HepG2 (cell line): ENCODE measurements at regions not wholly inside any gene's neighbourhood (a gene's known extent, or its start where the extent isn't known, plus 50 kb on each side); places are given as distances from the start of the nearest gene placed in this dataset.

Source experiments
- ARNTL ChIP-seq: sonication (generic); formaldehyde crosslinking; IDR thresholded peaks from 2 replicates; pipeline ENCODE4 v1.4.0; 2020; ENCODE audit warnings: mild to moderate bottlenecking, missing genetic modification reagents
- ATM ChIP-seq: fragments of 450-650 bp; IDR thresholded peaks from 2 replicates; pipeline ENCODE4 v1.7.1; 2017; ENCODE audit warnings: mild to moderate bottlenecking, borderline replicate concordance
- CEBPG ChIP-seq: IDR thresholded peaks from 2 replicates; pipeline ENCODE4 v1.6.1; 2016
- CENPT ChIP-seq: sonication (generic); formaldehyde crosslinking; IDR thresholded peaks from 2 replicates; pipeline ENCODE4 v1.8.0; 2022; ENCODE audit warnings: low read depth, mild to moderate bottlenecking, moderate library complexity, missing genetic modification reagents
- IKZF4 ChIP-seq: sonication (generic); formaldehyde crosslinking; IDR thresholded peaks from 2 replicates; pipeline ENCODE4 v1.5.1; 2020; ENCODE audit warnings: borderline replicate concordance, mild to moderate bottlenecking, low read depth, missing genetic modification reagents; ENCODE audit errors: not compliant biosample characterization
- MEF2D ChIP-seq: sonication (generic); formaldehyde crosslinking; IDR thresholded peaks from 2 replicates; pipeline ENCODE4 v1.5.1; 2020; ENCODE audit warnings: mild to moderate bottlenecking, missing genetic modification reagents
- PHF8 ChIP-seq: sonication (generic); formaldehyde crosslinking; IDR thresholded peaks from 2 replicates; pipeline ENCODE4 v1.5.0; 2020; ENCODE audit warnings: missing genetic modification reagents
- SALL2 ChIP-seq: sonication (generic); formaldehyde crosslinking; IDR thresholded peaks from 2 replicates; pipeline ENCODE4 v1.8.1; 2023; ENCODE audit warnings: mild to moderate bottlenecking, missing genetic modification reagents, inconsistent platforms
- ZFP91 ChIP-seq: sonication (generic); formaldehyde crosslinking; IDR thresholded peaks from 2 replicates; pipeline ENCODE4 v1.9.0; 2022; ENCODE audit warnings: missing genetic modification reagents, mild to moderate bottlenecking, borderline replicate concordance
- ZMAT3 ChIP-seq: sonication (generic); formaldehyde crosslinking; conservative IDR thresholded peaks from 2 replicates; pipeline ENCODE4 v1.7.0; 2021; ENCODE audit warnings: missing genetic modification reagents
- ZNF317 ChIP-seq: sonication (generic); formaldehyde crosslinking; IDR thresholded peaks from 2 replicates; pipeline ENCODE4 v1.5.0; 2020; ENCODE audit warnings: mild to moderate bottlenecking, missing genetic modification reagents
- ZNF441 ChIP-seq: sonication (generic); formaldehyde crosslinking; IDR thresholded peaks from 2 replicates; pipeline ENCODE4 v1.7.0; 2021; ENCODE audit warnings: missing genetic modification reagents, borderline replicate concordance
- ZNF616 ChIP-seq: sonication (generic); formaldehyde crosslinking; IDR thresholded peaks from 2 replicates; pipeline ENCODE4 v1.5.0; 2020; ENCODE audit warnings: low read depth, mild to moderate bottlenecking, missing genetic modification reagents
- ZNF7 ChIP-seq: IDR thresholded peaks from 2 replicates; pipeline ENCODE4 v1.6.1; 2016; ENCODE audit warnings: missing biosample characterization, missing genetic modification reagents
- ZNF703 ChIP-seq: sonication (generic); formaldehyde crosslinking; IDR thresholded peaks from 2 replicates; pipeline ENCODE4 v1.5.1; 2020; ENCODE audit warnings: missing genetic modification reagents, mild to moderate bottlenecking, moderate library complexity, borderline replicate concordance
- ZNF839 ChIP-seq: sonication (generic); formaldehyde crosslinking; IDR thresholded peaks from 2 replicates; pipeline ENCODE4 v1.4.0; 2020; ENCODE audit warnings: missing genetic modification reagents, mild to moderate bottlenecking, borderline replicate concordance
- ZSCAN25 ChIP-seq: sonication (generic); formaldehyde crosslinking; IDR thresholded peaks from 2 replicates; pipeline ENCODE4 v1.8.0; 2022; ENCODE audit warnings: mild to moderate bottlenecking, missing genetic modification reagents
- TF ChIP-seq, protein P1 (sequence below): sonication (generic); formaldehyde crosslinking; IDR thresholded peaks from 2 replicates; pipeline ENCODE4 v1.5.1; 2020; ENCODE audit warnings: missing genetic modification reagents, mild to moderate bottlenecking, borderline replicate concordance
- TF ChIP-seq, protein P2 (sequence below): sonication (generic); formaldehyde crosslinking; IDR thresholded peaks from 2 replicates; pipeline ENCODE4 v1.4.0; 2020; ENCODE audit warnings: mild to moderate bottlenecking, missing genetic modification reagents, borderline replicate concordance
- TF ChIP-seq, protein P3 (sequence below): sonication (generic); formaldehyde crosslinking; IDR thresholded peaks from 2 replicates; pipeline ENCODE4 v1.4.0; 2020; ENCODE audit warnings: missing genetic modification reagents

DNA sequence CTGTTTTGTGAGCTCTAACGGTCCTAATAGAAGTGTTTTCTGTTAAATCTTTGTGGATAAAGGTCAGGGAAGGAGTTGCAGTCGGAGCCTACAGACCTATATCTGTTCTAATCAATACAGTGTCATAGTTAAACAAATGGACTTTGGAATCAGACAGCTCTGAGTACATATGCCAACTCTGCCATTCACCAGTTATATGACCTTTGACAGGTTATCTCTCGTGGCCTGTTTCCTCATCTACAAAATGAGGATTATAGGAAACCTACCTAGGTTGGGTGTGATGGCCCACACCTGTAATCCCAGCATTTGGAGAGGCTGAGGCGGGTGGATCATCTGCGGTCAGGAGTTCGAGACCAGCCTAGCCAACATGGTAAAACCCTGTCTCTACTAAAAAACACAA lies 89.7 kb downstream of the MID1IP1 start (continued):
- TF ChIP-seq ZNF317 (CRISPR knock-in tag) (no peak), ZNF703 (CRISPR knock-in tag) (no peak), ZNF839 (CRISPR knock-in tag) (no peak), MEF2D (CRISPR knock-in tag) (peak; percentile 35; the same call in 1 of the 2 replicates), ARNTL (CRISPR knock-in tag) (0 out of 2 replicates have a peak, but pooled peaks have one; percentile 12), ATM (no peak), ZNF7 (no peak), ZNF616 (no peak), ZFP91 (no peak), CENPT (CRISPR knock-in tag) (no peak), CEBPG (CRISPR knock-in tag) (no peak), ZNF441 (CRISPR knock-in tag) (0 out of 2 replicates have a peak, but pooled peaks have one; percentile 21), ZMAT3 (CRISPR knock-in tag) (no peak), SALL2 (CRISPR knock-in tag) (no peak), IKZF4 (no peak), PHF8 (CRISPR knock-in tag) (no peak), ZSCAN25 (CRISPR knock-in tag) (no peak)
- TF ChIP-seq, protein P1, sequence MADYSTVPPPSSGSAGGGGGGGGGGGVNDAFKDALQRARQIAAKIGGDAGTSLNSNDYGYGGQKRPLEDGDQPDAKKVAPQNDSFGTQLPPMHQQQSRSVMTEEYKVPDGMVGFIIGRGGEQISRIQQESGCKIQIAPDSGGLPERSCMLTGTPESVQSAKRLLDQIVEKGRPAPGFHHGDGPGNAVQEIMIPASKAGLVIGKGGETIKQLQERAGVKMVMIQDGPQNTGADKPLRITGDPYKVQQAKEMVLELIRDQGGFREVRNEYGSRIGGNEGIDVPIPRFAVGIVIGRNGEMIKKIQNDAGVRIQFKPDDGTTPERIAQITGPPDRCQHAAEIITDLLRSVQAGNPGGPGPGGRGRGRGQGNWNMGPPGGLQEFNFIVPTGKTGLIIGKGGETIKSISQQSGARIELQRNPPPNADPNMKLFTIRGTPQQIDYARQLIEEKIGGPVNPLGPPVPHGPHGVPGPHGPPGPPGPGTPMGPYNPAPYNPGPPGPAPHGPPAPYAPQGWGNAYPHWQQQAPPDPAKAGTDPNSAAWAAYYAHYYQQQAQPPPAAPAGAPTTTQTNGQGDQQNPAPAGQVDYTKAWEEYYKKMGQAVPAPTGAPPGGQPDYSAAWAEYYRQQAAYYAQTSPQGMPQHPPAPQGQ (CRISPR knock-in tag) = no peak
- TF ChIP-seq, protein P2, sequence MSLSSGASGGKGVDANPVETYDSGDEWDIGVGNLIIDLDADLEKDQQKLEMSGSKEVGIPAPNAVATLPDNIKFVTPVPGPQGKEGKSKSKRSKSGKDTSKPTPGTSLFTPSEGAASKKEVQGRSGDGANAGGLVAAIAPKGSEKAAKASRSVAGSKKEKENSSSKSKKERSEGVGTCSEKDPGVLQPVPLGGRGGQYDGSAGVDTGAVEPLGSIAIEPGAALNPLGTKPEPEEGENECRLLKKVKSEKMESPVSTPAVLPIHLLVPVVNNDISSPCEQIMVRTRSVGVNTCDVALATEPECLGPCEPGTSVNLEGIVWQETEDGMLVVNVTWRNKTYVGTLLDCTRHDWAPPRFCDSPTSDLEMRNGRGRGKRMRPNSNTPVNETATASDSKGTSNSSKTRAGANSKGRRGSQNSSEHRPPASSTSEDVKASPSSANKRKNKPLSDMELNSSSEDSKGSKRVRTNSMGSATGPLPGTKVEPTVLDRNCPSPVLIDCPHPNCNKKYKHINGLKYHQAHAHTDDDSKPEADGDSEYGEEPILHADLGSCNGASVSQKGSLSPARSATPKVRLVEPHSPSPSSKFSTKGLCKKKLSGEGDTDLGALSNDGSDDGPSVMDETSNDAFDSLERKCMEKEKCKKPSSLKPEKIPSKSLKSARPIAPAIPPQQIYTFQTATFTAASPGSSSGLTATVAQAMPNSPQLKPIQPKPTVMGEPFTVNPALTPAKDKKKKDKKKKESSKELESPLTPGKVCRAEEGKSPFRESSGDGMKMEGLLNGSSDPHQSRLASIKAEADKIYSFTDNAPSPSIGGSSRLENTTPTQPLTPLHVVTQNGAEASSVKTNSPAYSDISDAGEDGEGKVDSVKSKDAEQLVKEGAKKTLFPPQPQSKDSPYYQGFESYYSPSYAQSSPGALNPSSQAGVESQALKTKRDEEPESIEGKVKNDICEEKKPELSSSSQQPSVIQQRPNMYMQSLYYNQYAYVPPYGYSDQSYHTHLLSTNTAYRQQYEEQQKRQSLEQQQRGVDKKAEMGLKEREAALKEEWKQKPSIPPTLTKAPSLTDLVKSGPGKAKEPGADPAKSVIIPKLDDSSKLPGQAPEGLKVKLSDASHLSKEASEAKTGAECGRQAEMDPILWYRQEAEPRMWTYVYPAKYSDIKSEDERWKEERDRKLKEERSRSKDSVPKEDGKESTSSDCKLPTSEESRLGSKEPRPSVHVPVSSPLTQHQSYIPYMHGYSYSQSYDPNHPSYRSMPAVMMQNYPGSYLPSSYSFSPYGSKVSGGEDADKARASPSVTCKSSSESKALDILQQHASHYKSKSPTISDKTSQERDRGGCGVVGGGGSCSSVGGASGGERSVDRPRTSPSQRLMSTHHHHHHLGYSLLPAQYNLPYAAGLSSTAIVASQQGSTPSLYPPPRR (CRISPR knock-in tag) = no peak
- TF ChIP-seq, protein P3, sequence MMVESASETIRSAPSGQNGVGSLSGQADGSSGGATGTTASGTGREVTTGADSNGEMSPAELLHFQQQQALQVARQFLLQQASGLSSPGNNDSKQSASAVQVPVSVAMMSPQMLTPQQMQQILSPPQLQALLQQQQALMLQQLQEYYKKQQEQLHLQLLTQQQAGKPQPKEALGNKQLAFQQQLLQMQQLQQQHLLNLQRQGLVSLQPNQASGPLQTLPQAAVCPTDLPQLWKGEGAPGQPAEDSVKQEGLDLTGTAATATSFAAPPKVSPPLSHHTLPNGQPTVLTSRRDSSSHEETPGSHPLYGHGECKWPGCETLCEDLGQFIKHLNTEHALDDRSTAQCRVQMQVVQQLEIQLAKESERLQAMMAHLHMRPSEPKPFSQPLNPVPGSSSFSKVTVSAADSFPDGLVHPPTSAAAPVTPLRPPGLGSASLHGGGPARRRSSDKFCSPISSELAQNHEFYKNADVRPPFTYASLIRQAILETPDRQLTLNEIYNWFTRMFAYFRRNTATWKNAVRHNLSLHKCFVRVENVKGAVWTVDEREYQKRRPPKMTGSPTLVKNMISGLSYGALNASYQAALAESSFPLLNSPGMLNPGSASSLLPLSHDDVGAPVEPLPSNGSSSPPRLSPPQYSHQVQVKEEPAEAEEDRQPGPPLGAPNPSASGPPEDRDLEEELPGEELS (CRISPR knock-in tag) = no peak
